Fibroblast of pulmonary artery (primary cell): ENCODE measurements at regions not wholly inside any gene's neighbourhood (a gene's known extent, or its start where the extent isn't known, plus 50 kb on each side); places are given as distances from the start of the nearest gene placed in this dataset.
"Not testable (repeated sequence)": the region's sequence is repeated elsewhere in the genome, so short reads cannot be mapped to it uniquely, and the experiment has no call there.

ENCODE experiments used
- DNase-seq: peaks from one replicate; pipeline ENCODE4 v3.0.0-alpha.2; 2010; ENCODE audit warnings: low read depth
- H3K4me3 ChIP-seq: replicated peaks from 2 replicates; pipeline ENCODE4 v1.5.1; 2011; ENCODE audit warnings: low read depth, mild to moderate bottlenecking, control low read depth, low read length, moderate library complexity
- CTCF ChIP-seq: IDR thresholded peaks from 2 replicates; pipeline ENCODE4 v1.5.1; 2011; ENCODE audit warnings: mild to moderate bottlenecking, control low read depth, low read length, inconsistent platforms; ENCODE audit errors: missing control alignments

GRCh38 chr19:20271215-20271926 lies 104.4 kb downstream of the ZNF486 start:
- no peak for DNase-seq
- H3K4me3 ChIP-seq, result no peak overlapping the region
- TF ChIP-seq CTCF, result no peak

DNA sequence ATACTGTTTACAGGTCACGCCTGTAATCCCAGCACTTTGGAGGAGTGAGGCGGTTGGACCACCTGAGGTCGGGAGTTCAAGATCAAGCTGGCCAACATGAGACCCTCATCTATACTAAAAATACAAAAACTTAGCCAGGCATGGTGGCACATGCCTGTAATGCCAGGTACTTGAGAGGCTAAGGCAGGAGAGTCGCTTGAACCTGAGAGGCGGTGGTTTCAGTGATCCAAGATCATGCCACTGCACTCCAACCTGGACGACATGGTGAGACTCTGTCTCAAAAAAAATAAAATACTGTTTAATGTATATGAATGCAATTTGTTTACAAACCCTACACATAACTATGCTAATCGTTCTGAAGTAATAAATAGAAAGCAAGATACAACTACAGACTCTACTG lies 102.4 kb downstream of the ZNF486 start:
- no peak for TF ChIP-seq CTCF
- DNase-seq, result no peak
- no peak overlapping the region for H3K4me3 ChIP-seq

DNA sequence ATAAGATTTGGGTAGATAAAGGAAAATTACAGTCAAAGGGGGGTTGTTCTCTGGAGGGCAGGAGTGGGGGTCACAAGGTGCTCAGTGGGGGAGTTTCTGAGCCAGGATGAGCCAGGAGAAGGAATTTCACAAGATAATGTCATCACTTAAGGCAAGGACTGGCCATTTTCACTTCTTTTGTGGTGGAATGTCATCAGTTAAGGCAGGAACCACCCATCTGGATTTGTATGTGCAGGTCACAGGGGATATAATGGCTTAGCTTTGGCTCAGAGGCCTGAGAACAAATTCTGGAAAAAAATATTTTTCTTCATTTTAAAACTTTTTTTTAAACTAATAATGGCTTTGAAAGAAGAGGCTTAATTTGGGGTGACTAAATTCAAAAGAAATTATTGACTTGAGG lies 94.5 kb downstream of the ZNF486 start:
- DNase-seq, H3K4me3 ChIP-seq: not testable (repeated sequence)

- not testable (repeated sequence) for DNase-seq, H3K4me3 ChIP-seq
Observed at GRCh38 chr19:20260738-20261137, 93.7 kb downstream of the ZNF486 start.

- no peak overlapping the region for H3K4me3 ChIP-seq
- no peak for DNase-seq
- TF ChIP-seq CTCF, result no peak
Observed at GRCh38 chr19:20259615-20260014, 92.6 kb downstream of the ZNF486 start.

DNA sequence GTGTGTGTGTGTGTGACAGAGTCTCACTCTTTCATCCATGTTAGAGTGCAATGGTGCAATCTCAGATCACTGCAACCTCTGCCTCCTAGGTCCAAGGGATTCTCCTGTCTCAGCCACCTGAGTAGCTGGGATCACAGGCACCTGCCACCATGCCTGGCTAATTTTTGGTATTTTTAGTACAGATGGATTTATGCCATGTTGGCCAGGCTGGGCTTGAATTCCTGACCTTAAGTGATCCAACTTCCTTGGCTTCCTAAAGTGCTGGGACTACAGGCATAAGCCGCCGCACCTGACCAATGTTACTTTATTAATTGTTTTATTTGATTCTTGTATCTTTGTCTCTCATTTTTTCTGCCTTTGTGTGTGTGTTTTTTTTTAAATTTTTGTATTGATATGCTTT lies 89.6 kb downstream of the ZNF486 start:
- DNase-seq, result no peak
- H3K4me3 ChIP-seq, result no peak overlapping the region
- no peak for TF ChIP-seq CTCF

DNA sequence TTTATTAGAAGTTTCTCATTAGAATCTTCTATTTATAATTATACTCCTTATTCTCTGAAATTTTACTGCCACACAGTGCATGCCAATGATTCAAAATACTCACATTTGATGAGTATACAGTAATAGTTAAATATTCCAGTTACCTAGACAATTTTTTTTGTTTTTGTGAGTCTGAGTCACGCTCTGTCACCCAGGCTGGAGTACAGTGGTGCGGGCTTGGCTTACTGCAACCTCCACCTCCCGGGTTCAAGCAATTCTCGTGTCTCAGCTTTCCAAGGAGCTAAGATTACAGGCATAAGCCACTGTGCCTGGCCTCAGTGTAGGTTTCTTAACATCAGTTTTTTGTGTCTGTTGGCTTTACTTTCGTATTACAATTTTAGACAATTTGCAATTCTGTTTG lies 87.1 kb downstream of the ZNF486 start:
- DNase-seq, result no peak
- no peak overlapping the region for H3K4me3 ChIP-seq
- no peak for TF ChIP-seq CTCF

DNA sequence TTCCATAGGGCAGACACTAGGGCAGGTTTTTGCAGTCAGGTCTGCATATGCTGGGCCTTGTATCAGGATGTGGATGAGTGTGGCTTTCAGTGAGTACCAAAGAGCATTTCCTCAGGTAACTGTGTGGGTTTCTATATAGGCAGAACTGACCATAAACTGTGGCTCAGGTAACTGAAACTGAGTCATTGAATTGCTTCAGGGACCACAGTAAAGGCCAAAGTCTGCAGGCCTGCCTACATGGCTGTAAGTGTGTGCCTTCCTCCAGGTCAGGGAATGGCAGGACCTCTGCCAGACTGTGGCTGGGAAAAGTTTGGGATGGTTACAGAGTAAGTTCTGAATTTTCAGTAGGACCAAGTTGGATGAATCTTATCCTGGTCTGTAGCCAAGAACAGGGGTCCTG lies 85.6 kb downstream of the ZNF486 start:
- DNase-seq, result no peak
- H3K4me3 ChIP-seq, result no peak overlapping the region
- no peak for TF ChIP-seq CTCF
